ENCODE measurements at regions not wholly inside any gene's neighbourhood (a gene's known extent, or its start where the extent isn't known, plus 50 kb on each side); places are given as distances from the start of the nearest gene placed in this dataset.

DNA sequence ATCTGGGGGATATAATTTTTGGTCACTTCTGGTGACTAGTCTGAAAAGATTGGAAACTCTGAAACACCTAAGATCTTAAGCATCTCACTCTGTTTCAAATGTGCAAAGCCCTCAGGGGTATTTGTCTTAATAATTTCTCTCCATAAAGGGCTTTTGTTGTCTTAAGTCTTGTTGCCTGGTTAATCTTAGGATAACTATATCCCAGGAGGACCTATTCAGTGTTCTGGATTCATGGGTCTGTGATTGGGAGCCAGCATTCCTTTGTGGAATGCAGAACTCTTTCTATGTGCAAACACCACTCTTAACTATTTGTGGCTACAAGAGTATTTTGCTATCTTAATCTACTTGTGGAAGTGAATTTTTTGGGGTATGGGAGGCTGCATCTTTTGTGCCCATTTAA lies 1573.0 kb upstream of the PRMT6 start:
- Histone ChIP-seq H3K4me1 (ENCODE audit: control insufficient read depth in 1 of 2, insufficient read depth in 2 of 2, low read length in 2 of 2) (no peaks in the 10 kb centered on the region), H3K4me3 (ENCODE audit: low read depth in 1 of 2, low read length in 2 of 2) (no peak overlapping the region), H3K27me3 (ENCODE audit: low read depth, low read length) (no peaks in the 10 kb centered on the region), H3K27ac (ENCODE audit: low read length) (no peak overlapping the region), H3K36me3 (ENCODE audit: control insufficient read depth in 1 of 2, insufficient read depth in 2 of 2, low read length in 2 of 2) (no peaks in the 10 kb centered on the region), H3K9me3 (ENCODE audit: control insufficient read depth in 1 of 2, low read length in 2 of 2) (peaks cover 0 to 3% of the 10 kb centered on the region in 2 donors)

DNA sequence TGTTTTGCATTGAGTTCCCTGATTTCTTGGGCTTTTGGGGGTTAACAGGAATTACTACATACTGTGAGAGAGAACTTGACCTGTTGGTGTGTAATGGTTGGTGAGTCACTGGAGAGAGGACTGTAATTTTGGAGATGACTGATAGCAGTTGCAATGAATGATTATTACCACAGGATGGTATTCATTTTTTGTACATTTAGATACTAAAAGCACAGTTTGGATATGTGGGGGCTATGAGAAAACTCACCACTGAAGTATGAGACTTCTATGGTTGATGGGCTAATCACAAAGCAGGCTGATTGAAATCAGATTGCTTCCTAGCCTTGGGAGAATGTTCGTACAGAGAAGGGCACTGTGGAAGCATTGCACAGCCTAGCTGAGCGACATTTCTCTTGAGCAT lies 1571.3 kb upstream of the PRMT6 start:
- Histone ChIP-seq H3K27ac (ENCODE audit: low read length) (no peak overlapping the region), H3K36me3 (ENCODE audit: control insufficient read depth in 1 of 2, insufficient read depth in 2 of 2, low read length in 2 of 2) (no peaks in the 10 kb centered on the region), H3K27me3 (ENCODE audit: low read depth, low read length) (no peaks in the 10 kb centered on the region), H3K4me1 (ENCODE audit: control insufficient read depth in 1 of 2, insufficient read depth in 2 of 2, low read length in 2 of 2) (no peaks in the 10 kb centered on the region), H3K4me3 (ENCODE audit: low read depth in 1 of 2, low read length in 2 of 2) (no peak overlapping the region), H3K9me3 (ENCODE audit: control insufficient read depth in 1 of 2, low read length in 2 of 2) (peaks cover 0 to 6% of the 10 kb centered on the region in 2 donors)

DNA sequence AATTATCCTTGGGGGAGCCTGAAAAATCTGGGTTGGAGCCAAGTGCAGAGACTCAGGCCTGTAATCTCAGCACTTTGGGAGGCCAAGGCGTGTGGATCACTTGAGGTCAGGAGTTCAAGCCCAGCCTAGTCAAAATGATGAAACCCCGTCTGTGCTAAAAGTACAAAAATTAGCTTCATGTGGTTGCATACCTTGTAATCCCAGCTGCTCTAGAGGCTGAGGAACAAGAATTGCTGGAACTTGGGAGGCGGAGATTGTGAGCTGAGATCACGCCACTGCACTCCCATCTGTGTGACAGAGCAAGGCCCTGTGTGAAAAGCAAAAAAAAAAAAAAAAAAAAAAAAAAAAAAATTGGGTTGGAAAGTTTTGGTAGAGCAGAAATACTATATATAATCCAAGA lies 1563.6 kb upstream of the PRMT6 start:
- H3K4me3 ChIP-seq (ENCODE audit: low read depth in 1 of 2, low read length in 2 of 2), result no peak overlapping the region
- H3K27ac ChIP-seq (ENCODE audit: low read length), result no peak overlapping the region
- H3K4me1 ChIP-seq (ENCODE audit: control insufficient read depth in 1 of 2, insufficient read depth in 2 of 2, low read length in 2 of 2), result no peaks in the 10 kb centered on the region
- H3K27me3 ChIP-seq (ENCODE audit: low read depth, low read length), result no peaks in the 10 kb centered on the region
- H3K9me3 ChIP-seq (ENCODE audit: control insufficient read depth in 1 of 2, low read length in 2 of 2), result peaks cover 0 to 3% of the 10 kb centered on the region in 2 donors
- H3K36me3 ChIP-seq (ENCODE audit: control insufficient read depth in 1 of 2, insufficient read depth in 2 of 2, low read length in 2 of 2), result no peaks in the 10 kb centered on the region

DNA sequence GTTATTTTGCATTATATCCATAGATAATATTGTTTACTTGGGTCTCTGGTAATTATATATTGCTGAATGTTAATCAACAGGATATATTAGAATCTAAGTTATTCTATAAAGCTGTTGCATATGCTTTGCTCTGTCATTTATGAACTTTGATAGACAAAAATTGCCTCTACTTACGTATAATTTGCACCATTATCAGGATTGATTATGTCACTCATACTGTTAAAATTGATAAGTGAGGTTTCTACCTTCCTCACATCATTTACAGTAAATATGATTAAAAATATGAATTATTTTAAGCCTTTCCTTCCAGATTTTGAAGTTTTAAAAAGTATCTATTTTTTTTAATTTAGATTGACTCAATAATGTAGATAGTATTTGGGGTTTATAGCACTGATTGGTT lies 1540.4 kb upstream of the PRMT6 start:
- H3K27me3 ChIP-seq (ENCODE audit: low read depth, low read length), result no peaks in the 10 kb centered on the region
- no peak overlapping the region for H3K27ac ChIP-seq (ENCODE audit: low read length)
- no peaks in the 10 kb centered on the region for H3K9me3 ChIP-seq (ENCODE audit: control insufficient read depth in 1 of 2, low read length in 2 of 2)
- H3K36me3 ChIP-seq (ENCODE audit: control insufficient read depth in 1 of 2, insufficient read depth in 2 of 2, low read length in 2 of 2), result no peaks in the 10 kb centered on the region
- H3K4me1 ChIP-seq (ENCODE audit: control insufficient read depth in 1 of 2, insufficient read depth in 2 of 2, low read length in 2 of 2), result no peaks in the 10 kb centered on the region
- H3K4me3 ChIP-seq (ENCODE audit: low read depth in 1 of 2, low read length in 2 of 2), result no peak overlapping the region

DNA sequence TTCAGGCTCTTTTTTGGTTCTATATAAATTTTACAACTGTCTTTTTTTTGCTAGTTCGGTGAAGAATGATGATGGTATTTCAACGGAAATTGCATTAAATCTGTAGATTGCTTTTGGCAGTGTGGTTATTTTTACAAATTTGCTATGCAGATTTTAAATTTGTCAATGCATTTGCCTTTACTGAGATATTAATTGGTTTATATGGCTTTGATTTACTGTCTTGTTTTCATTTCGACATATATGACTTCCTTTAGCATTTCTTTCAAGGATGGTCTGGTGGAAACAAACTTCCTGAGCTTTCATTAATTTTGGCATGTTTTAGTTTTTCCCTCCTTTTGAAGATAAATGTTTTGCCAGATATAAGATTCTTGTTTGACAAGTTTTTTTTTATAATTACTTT lies 1522.5 kb upstream of the PRMT6 start:
- Histone ChIP-seq H3K27ac (ENCODE audit: low read length) (no peak overlapping the region), H3K4me1 (ENCODE audit: control insufficient read depth in 1 of 2, insufficient read depth in 2 of 2, low read length in 2 of 2) (no peaks in the 10 kb centered on the region), H3K36me3 (ENCODE audit: control insufficient read depth in 1 of 2, insufficient read depth in 2 of 2, low read length in 2 of 2) (no peaks in the 10 kb centered on the region), H3K4me3 (ENCODE audit: low read depth in 1 of 2, low read length in 2 of 2) (no peak overlapping the region), H3K9me3 (ENCODE audit: control insufficient read depth in 1 of 2, low read length in 2 of 2) (peaks cover 0 to 7% of the 10 kb centered on the region in 2 donors), H3K27me3 (ENCODE audit: low read depth, low read length) (no peaks in the 10 kb centered on the region)

DNA sequence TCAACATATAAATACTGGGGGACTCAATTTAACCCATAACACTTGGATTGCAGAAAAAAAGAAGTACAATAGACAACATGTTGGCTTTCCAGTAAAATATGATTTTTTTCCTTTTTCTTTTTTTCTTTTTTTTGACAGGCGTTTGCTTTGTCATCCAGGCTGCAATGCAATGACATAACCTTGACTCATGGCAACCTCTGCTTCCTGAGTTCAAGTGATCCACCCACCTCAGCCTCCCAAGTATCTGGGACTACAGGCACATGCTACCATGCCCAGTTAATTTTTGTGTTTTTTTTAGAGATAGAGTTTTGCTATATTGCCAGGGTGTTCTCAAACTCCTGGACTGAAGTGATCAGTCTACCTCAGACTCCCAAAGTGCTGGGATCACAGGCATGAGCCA lies 1512.0 kb upstream of the PRMT6 start:
- Histone ChIP-seq H3K4me1 (ENCODE audit: control insufficient read depth in 1 of 2, insufficient read depth in 2 of 2, low read length in 2 of 2) (no peaks in the 10 kb centered on the region), H3K36me3 (ENCODE audit: control insufficient read depth in 1 of 2, insufficient read depth in 2 of 2, low read length in 2 of 2) (no peaks in the 10 kb centered on the region), H3K27ac (ENCODE audit: low read length) (no peak overlapping the region), H3K27me3 (ENCODE audit: low read depth, low read length) (no peaks in the 10 kb centered on the region), H3K4me3 (ENCODE audit: low read depth in 1 of 2, low read length in 2 of 2) (no peak overlapping the region), H3K9me3 (ENCODE audit: control insufficient read depth in 1 of 2, low read length in 2 of 2) (peaks cover 0 to 2% of the 10 kb centered on the region in 2 donors)

DNA sequence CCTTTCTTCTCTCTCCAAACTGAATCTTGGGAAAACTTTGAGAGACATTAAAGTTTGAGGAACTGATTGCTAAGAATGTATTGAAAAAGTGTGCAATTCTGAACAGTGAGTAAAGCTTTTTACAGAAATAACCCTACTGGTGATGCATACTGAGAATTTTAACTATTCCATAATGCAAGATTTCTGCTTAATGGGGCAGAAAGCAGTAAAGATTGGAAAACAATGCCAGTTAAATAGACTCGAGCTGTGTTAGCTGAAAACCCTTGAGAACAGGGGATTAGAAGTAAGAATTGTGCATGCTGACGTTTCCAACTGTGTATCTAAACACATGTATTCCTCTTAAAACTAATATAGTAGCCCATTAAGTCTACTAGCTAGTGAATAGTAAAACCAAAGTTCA lies 1500.2 kb upstream of the PRMT6 start:
- H3K4me3 ChIP-seq (ENCODE audit: low read depth in 1 of 2, low read length in 2 of 2), result no peak overlapping the region
- H3K27ac ChIP-seq (ENCODE audit: low read length), result no peak overlapping the region
- no peaks in the 10 kb centered on the region for H3K9me3 ChIP-seq (ENCODE audit: control insufficient read depth in 1 of 2, low read length in 2 of 2)
- no peaks in the 10 kb centered on the region for H3K27me3 ChIP-seq (ENCODE audit: low read depth, low read length)
- H3K36me3 ChIP-seq (ENCODE audit: control insufficient read depth in 1 of 2, insufficient read depth in 2 of 2, low read length in 2 of 2), result no peaks in the 10 kb centered on the region
- H3K4me1 ChIP-seq (ENCODE audit: control insufficient read depth in 1 of 2, insufficient read depth in 2 of 2, low read length in 2 of 2), result no peaks in the 10 kb centered on the region

DNA sequence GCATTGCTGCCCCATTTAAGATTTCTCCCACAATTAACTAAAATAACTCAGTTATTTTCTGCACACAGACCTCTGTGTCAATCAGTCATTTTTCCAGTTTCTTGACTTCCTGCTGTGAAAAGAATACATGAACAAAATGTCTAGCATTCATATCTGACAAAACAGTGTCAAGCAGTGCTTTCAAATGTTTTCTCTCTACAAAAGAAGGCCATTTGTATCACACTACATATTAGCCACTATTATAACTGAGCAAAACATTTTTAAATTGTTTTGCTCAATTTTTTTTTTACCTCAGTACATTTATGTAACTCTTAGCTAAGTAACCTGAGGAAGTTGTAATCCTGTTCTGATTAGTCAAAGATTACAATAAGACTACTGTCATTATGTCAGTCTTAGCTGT lies 1498.5 kb upstream of the PRMT6 start:
- H3K36me3 ChIP-seq (ENCODE audit: control insufficient read depth in 1 of 2, insufficient read depth in 2 of 2, low read length in 2 of 2), result no peaks in the 10 kb centered on the region
- H3K4me1 ChIP-seq (ENCODE audit: control insufficient read depth in 1 of 2, insufficient read depth in 2 of 2, low read length in 2 of 2), result no peaks in the 10 kb centered on the region
- H3K4me3 ChIP-seq (ENCODE audit: low read depth in 1 of 2, low read length in 2 of 2), result no peak overlapping the region
- no peaks in the 10 kb centered on the region for H3K9me3 ChIP-seq (ENCODE audit: control insufficient read depth in 1 of 2, low read length in 2 of 2)
- no peak overlapping the region for H3K27ac ChIP-seq (ENCODE audit: low read length)
- H3K27me3 ChIP-seq (ENCODE audit: low read depth, low read length), result no peaks in the 10 kb centered on the region

DNA sequence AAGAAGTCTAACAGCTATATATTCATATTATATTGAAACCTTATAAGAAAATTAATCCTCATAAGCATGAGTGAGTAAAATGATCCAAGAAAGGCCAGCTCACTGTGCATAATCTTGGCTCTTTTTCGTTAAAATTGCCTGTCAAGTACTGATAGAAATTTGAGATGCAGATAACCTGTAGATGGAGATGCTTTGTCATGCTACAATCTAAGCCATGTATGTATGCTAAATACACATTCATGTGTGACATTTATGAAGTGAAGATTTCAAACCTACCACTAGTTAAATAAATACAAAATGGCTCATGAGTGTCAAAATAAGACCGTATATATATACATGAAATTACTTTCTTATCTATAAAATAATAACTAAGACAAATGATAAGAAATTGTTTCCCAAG lies 1491.5 kb upstream of the PRMT6 start:
- H3K4me1 ChIP-seq (ENCODE audit: control insufficient read depth in 1 of 2, insufficient read depth in 2 of 2, low read length in 2 of 2), result no peaks in the 10 kb centered on the region

DNA sequence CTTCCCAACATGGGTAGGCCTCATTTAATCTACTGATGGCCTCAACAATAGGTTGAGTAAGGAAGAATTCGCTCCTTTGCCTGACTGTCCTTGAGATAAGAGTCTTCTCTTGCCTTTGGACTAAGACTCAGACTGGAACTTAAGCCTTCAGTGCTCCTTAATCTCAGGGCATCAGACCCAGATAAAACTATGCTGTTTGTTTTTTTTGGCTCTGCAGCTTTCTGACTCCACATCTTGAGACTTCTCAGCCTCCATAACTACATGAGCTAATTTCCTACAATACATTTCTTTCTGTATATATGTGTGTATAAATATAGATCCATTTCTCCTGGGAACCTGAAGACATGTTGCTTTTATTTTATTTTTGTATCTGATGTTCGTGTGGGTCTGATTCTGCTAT lies 1470.7 kb upstream of the PRMT6 start:
- no peak overlapping the region for H3K4me3 ChIP-seq (ENCODE audit: low read depth in 1 of 2, low read length in 2 of 2)
- no peaks in the 10 kb centered on the region for H3K4me1 ChIP-seq (ENCODE audit: control insufficient read depth in 1 of 2, insufficient read depth in 2 of 2, low read length in 2 of 2)
- no peaks in the 10 kb centered on the region for H3K9me3 ChIP-seq (ENCODE audit: control insufficient read depth in 1 of 2, low read length in 2 of 2)
- H3K27me3 ChIP-seq (ENCODE audit: low read depth, low read length), result no peaks in the 10 kb centered on the region
- H3K27ac ChIP-seq (ENCODE audit: low read length), result no peak overlapping the region
- no peaks in the 10 kb centered on the region for H3K36me3 ChIP-seq (ENCODE audit: control insufficient read depth in 1 of 2, insufficient read depth in 2 of 2, low read length in 2 of 2)

More for the DNA sequence above, 1491.5 kb upstream of the PRMT6 start:
- H3K27ac ChIP-seq (ENCODE audit: low read length), result no peak overlapping the region
- no peaks in the 10 kb centered on the region for H3K9me3 ChIP-seq (ENCODE audit: control insufficient read depth in 1 of 2, low read length in 2 of 2)
- no peaks in the 10 kb centered on the region for H3K27me3 ChIP-seq (ENCODE audit: low read depth, low read length)
- no peaks in the 10 kb centered on the region for H3K36me3 ChIP-seq (ENCODE audit: control insufficient read depth in 1 of 2, insufficient read depth in 2 of 2, low read length in 2 of 2)
- H3K4me3 ChIP-seq (ENCODE audit: low read depth in 1 of 2, low read length in 2 of 2), result no peak overlapping the region

DNA sequence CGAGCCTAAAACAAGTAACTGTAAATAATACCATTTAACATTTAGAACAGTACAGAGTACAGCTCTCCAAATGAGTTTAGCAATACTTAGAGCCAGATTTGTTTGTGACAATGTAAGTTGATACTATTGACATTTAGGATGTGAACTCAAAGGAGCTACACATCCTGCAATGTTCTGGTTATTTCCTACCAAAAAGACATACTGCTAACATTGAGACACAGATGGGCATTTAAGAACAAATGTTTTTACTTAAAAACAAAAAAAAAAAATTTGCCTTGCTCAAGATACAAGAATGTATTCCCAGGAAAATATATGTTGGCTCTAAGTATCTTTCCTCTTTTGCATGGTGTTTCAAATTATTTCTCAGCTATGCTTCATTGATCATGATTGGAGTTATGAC lies 1464.8 kb upstream of the PRMT6 start:
- Histone ChIP-seq H3K27ac (ENCODE audit: low read length) (no peak overlapping the region), H3K4me1 (ENCODE audit: control insufficient read depth in 1 of 2, insufficient read depth in 2 of 2, low read length in 2 of 2) (no peaks in the 10 kb centered on the region), H3K4me3 (ENCODE audit: low read depth in 1 of 2, low read length in 2 of 2) (no peak overlapping the region), H3K27me3 (ENCODE audit: low read depth, low read length) (no peaks in the 10 kb centered on the region), H3K36me3 (ENCODE audit: control insufficient read depth in 1 of 2, insufficient read depth in 2 of 2, low read length in 2 of 2) (no peaks in the 10 kb centered on the region), H3K9me3 (ENCODE audit: control insufficient read depth in 1 of 2, low read length in 2 of 2) (no peaks in the 10 kb centered on the region)

DNA sequence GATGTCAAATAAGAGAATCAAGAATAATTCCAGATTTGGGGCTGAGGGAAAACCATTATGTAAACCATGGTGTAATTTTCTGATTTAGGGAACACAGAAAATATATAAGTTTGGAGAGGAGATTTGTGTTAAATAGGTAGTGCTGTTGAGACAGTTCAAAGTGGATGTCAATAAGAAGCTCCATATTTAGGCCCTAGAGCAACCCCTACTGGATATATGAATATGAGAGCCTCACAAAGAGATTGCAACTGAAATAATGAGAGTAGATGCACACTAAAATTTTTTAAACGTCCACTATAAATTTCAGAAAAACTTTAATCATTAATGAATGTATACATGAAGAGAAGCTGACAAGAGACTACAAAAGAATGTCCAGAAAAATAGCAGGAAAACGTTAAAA lies 1447.8 kb upstream of the PRMT6 start:
- no peak overlapping the region for H3K4me3 ChIP-seq (ENCODE audit: low read depth in 1 of 2, low read length in 2 of 2)
- H3K4me1 ChIP-seq (ENCODE audit: control insufficient read depth in 1 of 2, insufficient read depth in 2 of 2, low read length in 2 of 2), result no peaks in the 10 kb centered on the region
- no peak overlapping the region for H3K27ac ChIP-seq (ENCODE audit: low read length)
- no peaks in the 10 kb centered on the region for H3K36me3 ChIP-seq (ENCODE audit: control insufficient read depth in 1 of 2, insufficient read depth in 2 of 2, low read length in 2 of 2)
- H3K27me3 ChIP-seq (ENCODE audit: low read depth, low read length), result no peaks in the 10 kb centered on the region
- no peaks in the 10 kb centered on the region for H3K9me3 ChIP-seq (ENCODE audit: control insufficient read depth in 1 of 2, low read length in 2 of 2)
